PC-9 (cell line): ENCODE measurements at regions not wholly inside any gene's neighbourhood (a gene's known extent, or its start where the extent isn't known, plus 50 kb on each side); places are given as distances from the start of the nearest gene placed in this dataset.

ENCODE experiments used
- BruUV-seq: library from RNA; stranded (reverse); fragments of 400-500 nt; replicated peaks from 2 replicates; lab custom pipeline; 2021; lab: Mats Ljungman, UMichigan
- CTCF ChIA-PET: fragments of 300-600 bp; sonication (Branson Sonifier 250); formaldehyde crosslinking; loops from one replicate; lab custom pipeline; 2022; ENCODE audit warnings: antibody characterized with exemption; lab: Charles Lee
- POLR2A ChIA-PET: fragments of 300-600 bp; sonication (Branson Sonifier 250); formaldehyde crosslinking; loops from one replicate; lab custom pipeline; 2022; ENCODE audit warnings: antibody characterized with exemption; ENCODE audit not compliant: unreplicated experiment; lab: Charles Lee
- DNase-seq, 2 experiments: peaks; one replicate each; pipeline versions ENCODE4 v3.0.0 to v3.0.0-alpha.2; 2015 to 2022; ENCODE audit warnings: mixed read lengths in 1 of 2
- H2AFZ ChIP-seq: fragments of 200-600 bp; sonication (generic); 2 replicates; pipeline ENCODE4 v1.8.1; 2017; ENCODE audit warnings: antibody characterized with exemption
- H3F3A ChIP-seq: fragments of 200-600 bp; sonication (generic); 2 replicates; pipeline ENCODE4 v1.8.1; 2017; ENCODE audit warnings: antibody characterized with exemption, mild to moderate bottlenecking, low read depth; ENCODE audit not compliant: insufficient read depth
- H3K27ac ChIP-seq: fragments of 200-600 bp; sonication (generic); 2 replicates; pipeline ENCODE4 v1.6.1; 2016; ENCODE audit warnings: mixed run types
- H3K27me3 ChIP-seq: fragments of 200-600 bp; sonication (generic); 2 replicates; pipeline ENCODE4 v1.6.1; 2016; ENCODE audit warnings: low read depth, mixed run types; ENCODE audit not compliant: insufficient read depth
- H3K36me3 ChIP-seq: fragments of 200-600 bp; sonication (generic); 2 replicates; pipeline ENCODE4 v1.6.1; 2016; ENCODE audit warnings: low read depth, mixed run types
- H3K4me1 ChIP-seq: fragments of 200-600 bp; sonication (generic); replicated peaks from 2 replicates; pipeline ENCODE4 v1.6.1; 2016; ENCODE audit warnings: mixed run types; ENCODE audit not compliant: insufficient read depth
- H3K4me2 ChIP-seq: fragments of 200-600 bp; sonication (generic); 2 replicates; pipeline ENCODE4 v1.6.1; 2017; ENCODE audit warnings: mixed run types
- H3K4me3 ChIP-seq: fragments of 200-600 bp; sonication (generic); 2 replicates; pipeline ENCODE4 v1.6.1; 2016; ENCODE audit warnings: mixed run types
- H3K79me2 ChIP-seq: fragments of 200-600 bp; sonication (generic); 2 replicates; pipeline ENCODE4 v1.6.1; 2017; ENCODE audit warnings: low read depth, mixed run types
- H3K9me2 ChIP-seq: fragments of 200-600 bp; sonication (generic); 2 replicates; pipeline ENCODE4 v1.8.1; 2017; ENCODE audit warnings: mild to moderate bottlenecking; ENCODE audit not compliant: insufficient read depth
- H3K9me3 ChIP-seq: fragments of 200-600 bp; sonication (generic); 2 replicates; pipeline ENCODE4 v1.8.1; 2016; ENCODE audit warnings: low read depth; ENCODE audit not compliant: insufficient read depth
- H4K20me1 ChIP-seq: fragments of 200-600 bp; sonication (generic); 2 replicates; pipeline ENCODE4 v1.8.1; 2017; ENCODE audit not compliant: insufficient read depth
- CTCF ChIP-seq: fragments of 200-600 bp; sonication (generic); conservative IDR thresholded peaks from 2 replicates; pipeline ENCODE4 v1.6.1; 2017; ENCODE audit warnings: mixed run types, antibody characterized with exemption, mild to moderate bottlenecking, moderate library complexity
- EZH2 ChIP-seq: fragments of 200-600 bp; sonication (generic); IDR thresholded peaks from 2 replicates; pipeline ENCODE4 v1.8.0; 2017; ENCODE audit warnings: antibody characterized with exemption, low read depth
- intact Hi-C: fragments of 100-400 bp; cut with micrococcal nuclease; formaldehyde crosslinking; loops from one replicate; pipeline ENCODE4 v1.10.0; 2022; ENCODE audit not compliant: unreplicated experiment

DNA sequence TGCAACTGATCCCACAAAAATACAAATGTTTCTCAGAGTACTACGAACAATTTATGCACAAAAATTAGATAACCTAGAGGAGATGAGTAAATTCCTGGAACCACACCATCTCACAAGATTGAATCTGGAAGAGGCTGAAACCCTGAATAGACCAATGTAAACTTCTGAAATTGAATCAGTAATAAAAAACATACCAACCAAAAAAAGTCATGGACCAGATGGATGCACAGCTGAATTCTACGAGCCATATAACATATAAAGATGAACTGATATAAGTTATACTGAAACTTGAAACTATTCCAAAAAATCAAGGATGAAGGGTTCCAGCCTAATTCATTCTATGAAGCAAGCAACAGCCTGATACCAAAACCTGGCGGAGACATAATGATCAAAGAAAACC is 336.3 kb downstream of the PYDC2 start:
- POLR2A ChIA-PET, result no interaction called here
- no TSS peak for BruUV-seq
- Histone ChIP-seq H3K4me2 (no peak overlapping the region), H2AFZ (no peak overlapping the region), H3K27me3 (no peaks in the 10 kb centered on the region), H3K36me3 (no peaks in the 10 kb centered on the region), H3K4me3 (no peak overlapping the region), H3K27ac (no peak overlapping the region), H3K9me2 (peaks cover 5% of the 10 kb centered on the region; the same call in 1 of the 2 replicates), H3F3A (no peaks in the 10 kb centered on the region), H3K79me2 (no peaks in the 10 kb centered on the region), H3K9me3 (peaks cover 3% of the 10 kb centered on the region; the same call in 1 of the 2 replicates), H4K20me1 (no peaks in the 10 kb centered on the region), H3K4me1 (no peaks in the 10 kb centered on the region)
- no peak for TF ChIP-seq CTCF
- TF ChIP-seq EZH2, result no peak
- intact Hi-C loops, result no loop called here
- CTCF ChIA-PET, result no interaction called here
- no peak for DNase-seq

DNA sequence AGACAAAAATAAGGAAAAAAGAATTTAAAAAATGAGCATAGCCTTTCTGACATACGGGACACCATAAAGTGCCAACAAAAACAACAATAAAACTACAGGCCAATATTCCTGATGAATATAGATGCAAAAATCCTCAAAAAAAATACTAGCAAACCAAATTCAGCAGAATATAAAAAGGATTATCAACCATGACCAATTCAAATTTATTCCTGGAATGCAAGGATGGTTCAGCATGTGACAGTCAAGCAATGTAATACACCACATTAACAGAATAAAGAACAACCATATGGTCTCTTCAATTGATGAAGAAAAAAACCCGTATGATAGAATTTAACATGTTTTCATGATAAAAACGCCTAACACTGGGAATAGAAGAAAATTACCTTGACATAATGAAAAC is 341.7 kb downstream of the PYDC2 start:
- no peak for DNase-seq
- Histone ChIP-seq H3K9me3 (peaks cover 9% of the 10 kb centered on the region; the same call in 1 of the 2 replicates), H3F3A (no peaks in the 10 kb centered on the region), H3K79me2 (no peaks in the 10 kb centered on the region), H3K9me2 (no peaks in the 10 kb centered on the region; the same call in 1 of the 2 replicates), H3K27ac (no peak overlapping the region), H3K36me3 (no peaks in the 10 kb centered on the region), H2AFZ (no peak overlapping the region), H3K4me3 (no peak overlapping the region), H4K20me1 (no peaks in the 10 kb centered on the region), H3K27me3 (no peaks in the 10 kb centered on the region), H3K4me1 (no peaks in the 10 kb centered on the region), H3K4me2 (no peak overlapping the region)
- intact Hi-C loops, result no loop called here
- no TSS peak for BruUV-seq
- POLR2A ChIA-PET, result no interaction called here
- CTCF ChIA-PET, result no interaction called here
- no peak for TF ChIP-seq CTCF
- no peak for TF ChIP-seq EZH2

- no peaks in the 10 kb centered on the region for H3F3A ChIP-seq
- intact Hi-C loops, result no loop called here
- H3K27me3 ChIP-seq, result no peaks in the 10 kb centered on the region
- DNase-seq, result no peak
- TF ChIP-seq EZH2, result no peak
- no peak overlapping the region for H3K4me3 ChIP-seq
- no peak overlapping the region for H3K27ac ChIP-seq
- no peaks in the 10 kb centered on the region for H3K4me1 ChIP-seq
- CTCF ChIA-PET, result no interaction called here
- POLR2A ChIA-PET, result interaction anchor here (0.7 kb wide), 1 partner anchor 11 kb away, joined by 4 read pairs; no protein-coding TSS in a partner anchor
- no peaks in the 10 kb centered on the region for H4K20me1 ChIP-seq
- no peaks in the 10 kb centered on the region for H3K36me3 ChIP-seq
- no TSS peak for BruUV-seq
- no peak overlapping the region for H3K4me2 ChIP-seq
- peaks cover 9% of the 10 kb centered on the region; the same call in 1 of the 2 replicates for H3K9me3 ChIP-seq
- no peaks in the 10 kb centered on the region for H3K9me2 ChIP-seq
- no peak overlapping the region for H2AFZ ChIP-seq
- no peaks in the 10 kb centered on the region for H3K79me2 ChIP-seq
Measured at GRCh38 chr3:191804935-191805334, 344.0 kb downstream of the PYDC2 start.

DNA sequence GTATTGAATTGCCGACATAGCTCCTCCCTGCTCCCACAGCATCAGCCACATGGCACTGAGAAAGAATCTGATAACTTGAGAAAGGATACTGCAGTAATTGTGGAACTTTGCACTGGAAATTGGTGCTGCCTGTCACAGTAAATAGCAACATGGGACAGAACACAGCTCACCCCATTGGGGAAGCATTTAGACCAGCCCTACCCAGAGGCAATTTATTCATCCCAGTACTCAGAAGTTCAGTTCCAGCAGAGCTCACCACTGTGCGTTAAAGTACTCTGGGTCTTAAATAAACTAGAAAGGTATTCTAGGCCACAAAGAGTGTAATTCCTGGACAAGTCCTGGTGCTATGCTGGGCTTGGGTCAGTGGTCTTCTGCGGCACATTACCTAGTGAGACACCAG is 347.1 kb downstream of the PYDC2 start:
- Histone ChIP-seq H3K4me3 (no peak overlapping the region), H3F3A (no peaks in the 10 kb centered on the region), H3K4me1 (no peaks in the 10 kb centered on the region), H3K27ac (no peak overlapping the region), H3K9me2 (no peaks in the 10 kb centered on the region), H3K79me2 (no peaks in the 10 kb centered on the region), H3K36me3 (no peaks in the 10 kb centered on the region), H3K4me2 (no peak overlapping the region), H4K20me1 (no peaks in the 10 kb centered on the region), H3K9me3 (peaks cover 4% of the 10 kb centered on the region; the same call in 1 of the 2 replicates), H3K27me3 (no peaks in the 10 kb centered on the region), H2AFZ (no peak overlapping the region)
- no TSS peak for BruUV-seq
- DNase-seq, result no peak
- ChIA-PET CTCF (no interaction called here), POLR2A (interaction anchor here (0.5 kb wide), 1 partner anchor 20 kb away, joined by 4 read pairs; no protein-coding TSS in a partner anchor)
- intact Hi-C loops, result no loop called here
- TF ChIP-seq CTCF (no peak), EZH2 (no peak)
